Islet precursor cell (in vitro differentiated cells): ENCODE measurements at regions not wholly inside any gene's neighbourhood (a gene's known extent, or its start where the extent isn't known, plus 50 kb on each side); places are given as distances from the start of the nearest gene placed in this dataset.

Experiments
- DNase-seq: peaks from one replicate; pipeline ENCODE4 v3.0.0-alpha.2; 2018

DNA sequence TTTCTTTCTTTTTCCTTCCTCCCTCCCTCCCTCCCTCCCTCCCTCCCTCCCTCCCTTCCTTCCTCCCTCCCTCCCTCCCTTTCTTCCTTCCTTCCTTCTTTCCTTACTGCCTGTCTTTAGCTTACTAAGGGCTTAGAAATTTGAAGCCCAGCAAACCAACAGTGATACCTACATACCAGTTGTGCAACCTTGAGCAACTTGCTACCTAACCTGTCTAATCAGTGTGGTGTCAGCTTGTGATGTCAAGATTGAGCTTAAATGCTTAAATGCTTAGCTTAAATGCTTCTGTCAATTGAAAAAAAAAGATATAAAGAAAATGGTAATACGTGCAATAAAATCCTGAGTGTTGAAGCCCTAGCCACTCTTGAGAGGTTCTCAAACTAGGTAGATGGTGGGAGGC, 728.6 kb downstream of the TRIML1 start:
- DNase-seq = no peak

DNA sequence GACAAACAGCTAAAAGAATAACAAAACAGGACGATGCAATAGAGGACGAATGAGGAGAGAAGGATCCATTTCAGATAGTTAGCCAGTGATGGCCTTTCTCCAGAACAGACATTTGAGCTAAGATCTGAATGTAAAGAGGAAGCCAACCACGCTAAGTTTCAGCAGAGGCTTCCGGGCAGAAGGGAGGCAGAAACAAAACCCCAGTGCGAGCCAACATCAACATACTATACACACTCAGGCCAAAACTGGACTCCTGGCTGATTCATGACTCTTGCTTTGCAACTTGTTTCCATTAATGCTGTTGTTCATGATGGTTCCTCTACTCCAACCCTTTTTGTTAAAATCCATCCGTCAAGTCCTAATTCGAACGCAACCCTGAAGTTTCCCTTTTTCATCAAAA, 730.3 kb downstream of the TRIML1 start:
- DNase-seq = no peak

DNA sequence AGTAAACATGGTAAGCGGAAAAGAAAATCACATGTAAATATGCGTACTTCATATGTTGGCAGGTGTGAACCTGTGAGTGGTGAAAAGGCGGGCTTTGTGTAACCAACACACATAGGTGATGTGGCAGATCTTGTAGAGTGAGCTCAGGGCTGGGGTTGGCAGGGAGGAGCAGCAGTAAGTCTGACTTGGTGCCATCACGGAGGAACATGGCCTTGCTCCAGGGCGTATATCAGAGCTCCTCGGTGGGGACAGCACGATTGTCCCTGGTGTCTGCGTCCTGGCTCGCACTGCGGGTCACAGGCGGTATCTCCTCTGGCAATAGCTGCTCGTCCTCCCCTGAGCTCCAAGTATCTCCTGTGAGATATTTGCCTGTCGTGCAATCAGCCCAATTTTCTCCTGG, 733.6 kb downstream of the TRIML1 start:
- DNase-seq = no peak

DNA sequence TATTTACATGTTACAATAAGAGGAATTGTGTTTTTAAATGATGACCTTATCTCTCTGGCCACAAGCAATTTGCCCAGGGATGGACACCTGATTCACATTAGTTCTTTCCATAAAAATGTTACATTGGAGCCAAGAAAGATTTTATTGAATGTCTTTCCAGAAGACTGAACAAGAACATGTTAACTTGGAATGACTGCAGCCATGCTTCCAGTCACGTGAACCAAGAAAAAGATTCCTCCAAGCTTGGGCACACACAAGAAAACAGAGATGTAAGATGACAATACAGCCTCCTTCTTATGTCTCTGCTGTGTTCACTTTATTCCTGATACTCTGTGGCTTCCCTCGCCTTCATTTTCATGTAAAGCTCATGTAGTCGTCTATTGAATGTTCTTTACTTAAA, 737.6 kb downstream of the TRIML1 start:
- DNase-seq = no peak

DNA sequence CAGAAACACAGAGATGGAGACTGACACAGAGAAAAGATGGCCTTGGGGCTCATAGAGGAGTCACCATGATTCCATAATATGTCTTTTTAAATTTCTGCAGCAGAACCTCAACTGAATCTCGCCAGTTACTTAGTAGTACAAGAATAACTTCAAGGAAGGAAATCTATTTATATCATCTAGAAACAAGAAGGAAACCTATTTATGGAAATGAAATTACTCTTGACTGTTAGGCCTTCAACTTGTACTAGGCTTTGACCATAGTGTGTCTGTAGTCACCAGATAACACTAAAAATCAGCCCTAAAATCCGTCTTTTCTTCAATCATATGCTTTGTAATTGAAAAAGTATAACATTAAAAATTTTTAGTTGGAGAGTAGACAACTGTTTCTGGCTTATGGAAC, 740.4 kb downstream of the TRIML1 start:
- DNase-seq = no peak

DNA sequence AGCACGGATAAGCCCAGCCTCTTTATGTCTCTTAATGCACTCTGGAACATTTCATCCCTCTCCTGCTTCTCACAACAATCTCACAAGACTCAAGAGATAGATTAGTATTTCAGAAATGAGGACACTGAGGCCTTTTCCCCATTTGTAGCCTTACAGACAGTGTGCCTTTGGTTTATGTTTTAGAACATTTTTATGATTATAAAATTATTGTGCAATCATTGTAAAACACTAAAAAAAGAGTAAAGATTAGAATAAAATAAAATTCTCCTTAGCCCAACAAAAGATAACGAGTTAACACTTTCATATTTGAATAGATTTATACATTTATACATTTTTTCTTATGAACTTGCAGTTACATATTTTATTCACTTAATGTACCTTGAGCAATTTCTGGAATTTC, 748.7 kb downstream of the TRIML1 start:
- DNase-seq = no peak

DNA sequence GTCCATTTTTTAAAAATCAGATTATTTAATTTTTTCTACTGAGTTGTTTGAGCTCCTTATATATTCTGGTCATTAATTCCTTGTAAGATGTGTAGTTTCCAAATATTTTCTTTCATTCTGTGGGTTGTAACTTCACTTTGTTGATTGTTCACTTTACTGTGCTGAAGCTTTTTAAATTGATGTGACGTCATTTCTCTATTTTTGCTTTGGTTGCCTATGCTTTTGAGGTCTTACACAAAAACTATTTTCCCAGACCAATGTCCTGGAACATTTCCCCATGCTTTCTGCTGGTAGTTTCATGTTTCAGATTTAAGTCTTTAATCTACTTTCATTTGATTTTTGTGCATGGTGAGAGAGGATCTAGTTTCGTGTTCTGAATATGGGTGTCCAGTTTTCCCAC, 753.6 kb downstream of the TRIML1 start:
- no peak for DNase-seq

DNA sequence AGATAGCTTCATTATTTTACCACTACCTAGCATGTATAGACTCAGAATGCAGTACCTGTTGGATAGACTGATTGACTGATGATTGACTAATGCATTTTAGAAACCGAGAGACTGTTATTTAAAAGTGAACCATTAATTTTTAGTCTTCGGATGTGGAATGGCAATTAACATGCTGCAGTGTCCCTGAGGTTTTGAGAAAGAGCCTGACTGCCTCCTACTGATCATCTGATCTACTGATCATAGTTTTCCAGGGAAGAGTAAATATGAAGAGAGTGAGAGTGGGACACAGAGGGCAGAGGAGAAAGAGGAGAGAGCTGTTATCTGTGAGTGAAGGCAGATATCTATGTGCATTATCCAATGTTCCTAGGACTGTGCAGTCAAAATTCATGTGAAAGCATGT, 764.7 kb downstream of the TRIML1 start:
- DNase-seq = no peak

DNA sequence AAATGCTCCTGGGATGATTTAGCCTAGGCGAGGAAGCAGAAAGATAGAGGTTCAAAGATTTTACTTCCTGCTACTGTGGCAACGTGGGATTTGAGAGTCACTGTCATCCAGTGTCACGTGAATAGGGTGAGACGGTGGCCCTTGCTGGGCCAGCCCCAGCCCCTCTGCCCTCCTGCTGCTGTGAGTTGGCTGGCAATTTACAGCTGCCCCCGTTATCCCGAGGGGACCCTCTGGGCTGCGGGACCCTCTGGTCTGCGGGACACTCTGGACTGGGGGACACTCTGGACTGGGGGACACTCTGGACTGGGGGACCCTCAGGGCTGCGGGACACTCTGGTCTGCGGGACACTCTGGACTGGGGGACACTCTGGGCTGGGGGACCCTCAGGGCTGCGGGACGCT, 765.4 kb downstream of the TRIML1 start:
- no peak for DNase-seq

DNA sequence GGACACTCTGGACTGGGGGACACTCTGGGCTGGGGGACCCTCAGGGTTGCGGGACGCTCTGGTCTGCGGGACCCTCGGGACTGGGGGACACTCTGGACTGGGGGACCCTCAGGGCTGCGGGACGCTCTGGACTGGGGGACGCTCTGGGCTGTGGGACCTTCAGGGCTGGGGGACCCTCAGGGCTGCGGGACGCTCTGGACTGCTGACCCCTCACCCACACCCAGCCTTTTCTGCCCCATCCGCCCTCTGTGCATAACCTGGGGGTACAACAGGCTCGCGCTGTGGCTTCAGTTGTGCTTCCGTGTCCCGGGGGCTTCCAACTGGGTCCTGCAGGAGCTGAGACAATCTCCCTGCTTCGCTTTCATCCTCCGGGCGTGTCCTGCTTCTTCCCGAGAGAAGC, 766.0 kb downstream of the TRIML1 start:
- no peak for DNase-seq

DNA sequence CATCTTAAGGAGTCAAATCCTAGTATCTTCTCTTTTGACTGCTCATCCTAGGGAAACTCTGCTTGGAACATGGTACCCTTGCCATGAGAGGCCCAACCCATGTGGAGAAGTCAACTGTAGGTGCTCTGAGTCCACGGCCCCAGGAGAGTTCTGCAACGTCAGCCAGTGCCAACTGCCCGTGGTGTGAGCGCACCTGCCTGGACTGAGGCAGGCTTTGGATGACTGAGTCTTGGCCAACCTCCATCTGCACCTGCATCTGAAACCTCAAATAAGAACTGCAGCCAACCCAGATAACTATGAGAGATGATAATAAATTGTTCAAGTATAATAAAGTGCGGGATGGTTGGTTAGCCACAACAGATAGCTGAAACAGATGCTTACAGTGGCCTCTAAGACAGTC, 772.0 kb downstream of the TRIML1 start:
- no peak for DNase-seq

DNA sequence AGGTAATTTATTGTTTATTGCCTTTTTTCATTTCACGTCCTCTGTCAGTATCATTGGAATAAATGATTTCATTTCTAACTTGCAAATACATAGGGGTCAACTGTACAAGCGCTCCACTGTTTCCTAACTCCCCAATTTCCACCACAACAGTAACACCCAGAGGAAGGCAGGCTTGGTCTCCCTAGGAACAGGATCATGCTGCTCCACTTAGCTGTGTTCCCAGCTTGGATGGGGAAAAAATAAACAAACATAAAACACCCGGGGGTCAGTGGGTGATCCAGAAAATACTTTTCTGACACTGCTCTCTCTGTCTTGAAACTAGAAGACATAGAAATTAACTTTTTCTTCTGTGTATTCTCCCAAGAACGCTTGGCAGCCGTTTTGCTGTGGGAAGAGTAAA, 772.5 kb downstream of the TRIML1 start:
- no peak for DNase-seq

DNA sequence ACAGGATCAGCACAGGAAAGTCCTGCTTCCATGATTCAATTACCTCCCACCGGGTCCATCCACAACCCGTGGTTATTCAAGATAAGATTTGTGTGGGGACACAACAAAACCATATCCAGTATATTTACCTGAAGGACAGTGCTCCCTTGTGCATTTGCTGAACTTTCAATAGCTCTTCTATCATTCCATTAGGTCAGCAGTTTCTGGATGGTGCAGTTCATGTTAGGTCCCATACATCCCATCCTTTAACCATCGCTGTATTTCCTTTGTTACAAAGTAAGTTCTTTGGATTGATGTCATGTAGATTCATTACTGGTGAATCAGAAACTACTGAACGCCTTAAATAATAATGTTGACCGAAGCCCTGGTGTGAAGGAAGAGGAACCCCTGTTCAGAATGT, 775.9 kb downstream of the TRIML1 start:
- no peak for DNase-seq

DNA sequence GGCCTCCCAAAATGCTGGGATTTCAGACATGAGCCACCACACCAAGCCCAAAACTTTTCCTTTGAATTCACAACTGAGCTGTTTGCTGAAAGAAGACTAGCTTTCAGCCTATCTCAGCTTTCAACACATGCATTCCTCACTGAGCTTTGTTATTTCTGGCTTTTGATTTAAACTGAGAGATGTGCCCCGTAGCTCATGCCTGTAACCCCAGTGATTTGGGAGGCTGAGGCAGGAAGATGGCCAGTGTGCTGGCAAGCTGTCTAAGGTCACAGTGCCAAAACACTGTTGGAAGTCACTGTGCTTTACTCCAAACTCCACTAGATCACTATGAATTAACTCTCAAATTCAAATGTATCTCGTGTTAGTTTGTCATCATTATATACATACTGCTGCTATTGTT, 779.5 kb downstream of the TRIML1 start:
- DNase-seq = no peak

DNA sequence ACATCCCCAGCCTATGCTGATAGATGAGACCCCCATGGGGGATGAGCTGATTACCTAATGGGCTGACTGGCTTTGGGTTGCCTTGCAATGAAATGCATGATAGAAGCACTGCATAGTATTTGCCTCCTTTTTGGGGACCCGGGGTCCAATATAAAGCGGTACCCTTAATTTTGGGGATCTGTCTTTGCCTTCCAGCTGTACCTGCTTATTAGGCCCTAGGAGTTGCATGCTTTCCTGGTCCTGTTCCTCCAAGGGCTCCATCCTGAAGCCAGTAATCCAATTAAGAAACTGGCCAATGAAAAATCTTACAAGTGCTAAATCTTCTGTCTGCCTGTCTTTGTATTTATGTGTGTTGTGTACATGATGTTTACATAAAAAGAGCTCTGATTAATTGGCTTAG, 791.6 kb downstream of the TRIML1 start:
- no peak for DNase-seq

DNA sequence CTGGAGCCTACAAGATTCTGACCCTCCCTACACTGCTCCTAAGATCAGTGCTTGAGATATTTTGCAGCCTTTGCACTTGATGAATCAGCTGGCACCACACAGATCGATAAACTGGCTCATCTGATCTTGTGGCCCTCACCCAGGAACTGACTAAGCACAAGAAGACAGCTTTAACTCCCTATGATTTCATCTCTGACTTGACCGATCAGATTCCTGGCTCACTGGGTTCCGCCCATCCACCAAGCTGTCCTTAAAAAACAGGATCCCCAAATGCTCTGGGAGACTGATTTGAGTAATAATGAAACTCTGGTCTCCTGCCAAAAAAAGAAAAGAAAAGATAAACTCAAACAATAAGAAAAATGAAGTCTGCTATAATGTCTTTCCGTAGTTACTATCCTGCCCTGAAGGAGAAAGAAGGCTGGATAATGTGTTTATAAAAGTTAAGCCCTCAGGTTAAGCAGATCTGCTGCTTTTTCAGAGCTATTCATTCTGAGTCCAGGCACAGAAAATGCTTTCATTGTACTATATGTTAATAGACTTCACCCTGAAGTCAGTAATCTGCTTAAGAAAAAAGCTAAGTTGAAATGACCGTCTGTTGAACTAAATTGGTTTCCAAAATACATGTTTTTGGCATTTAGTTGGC, 795.2 kb downstream of the TRIML1 start:
- no peak for DNase-seq

DNA sequence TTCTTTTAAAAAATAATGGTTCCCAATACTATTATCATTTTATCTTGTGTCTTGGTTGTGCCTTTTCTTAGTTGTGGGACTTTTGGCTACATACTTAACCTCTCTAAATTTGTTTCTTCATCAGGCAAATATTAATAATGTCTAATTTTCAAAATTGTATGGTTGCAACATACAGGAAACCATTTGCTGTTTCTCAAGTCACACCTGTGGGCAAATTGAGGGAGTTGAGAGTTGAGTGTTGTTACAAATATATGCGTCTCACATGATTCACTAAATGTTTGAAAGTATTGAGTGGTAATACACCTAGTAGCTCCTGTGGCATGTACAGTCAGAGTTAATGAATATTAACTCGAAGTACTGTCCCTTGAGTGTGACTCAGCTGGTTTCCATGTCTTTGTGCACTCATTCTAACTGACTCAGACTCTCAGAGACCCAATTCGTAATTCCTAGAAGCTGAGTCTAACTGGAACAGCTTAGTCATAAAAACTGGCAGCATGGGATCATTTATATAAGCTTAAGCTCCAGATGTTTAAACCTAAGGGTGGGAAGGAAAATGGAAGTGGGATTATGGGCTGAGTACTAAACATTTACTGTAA, 802.4 kb downstream of the TRIML1 start:
- no peak for DNase-seq

DNA sequence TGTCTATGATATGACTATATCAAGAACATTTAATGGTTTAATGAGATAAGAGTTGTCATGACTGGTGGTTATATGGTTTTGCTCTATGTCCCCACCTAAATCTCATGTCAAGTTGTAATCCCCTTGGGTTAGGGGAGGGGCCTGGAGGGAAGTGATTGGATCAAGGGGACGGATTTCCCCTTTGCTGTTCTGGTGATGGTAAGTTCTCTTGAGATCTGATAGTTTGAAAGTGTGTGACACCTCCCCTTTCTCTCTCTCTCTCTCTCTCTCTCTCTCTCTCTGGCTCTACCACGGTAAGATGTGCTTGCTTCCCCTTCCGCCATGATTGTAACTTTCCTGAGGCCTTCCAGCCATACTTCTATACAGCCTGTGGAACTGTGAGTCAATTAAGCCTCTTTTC, 803.4 kb downstream of the TRIML1 start:
- no peak for DNase-seq

DNA sequence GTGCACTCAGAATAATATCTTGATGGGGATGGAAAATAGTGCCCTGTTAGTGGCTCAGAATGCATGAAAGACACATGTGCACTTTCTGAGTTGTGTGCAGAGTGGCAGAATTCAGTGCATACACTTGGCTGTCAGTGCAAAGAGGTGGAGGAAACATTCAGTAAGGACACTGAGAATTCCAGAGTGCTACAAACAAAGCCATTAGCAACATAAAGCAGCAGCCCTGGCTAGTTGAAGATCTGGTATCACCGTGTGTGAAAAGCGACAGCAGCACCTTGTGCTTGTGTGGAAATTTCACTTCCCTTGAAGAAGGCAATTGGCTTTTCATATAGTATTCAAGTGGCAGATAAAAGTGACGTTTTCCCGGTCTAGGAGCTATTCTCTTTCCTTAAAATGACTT, 810.4 kb downstream of the TRIML1 start:
- DNase-seq = no peak

DNA sequence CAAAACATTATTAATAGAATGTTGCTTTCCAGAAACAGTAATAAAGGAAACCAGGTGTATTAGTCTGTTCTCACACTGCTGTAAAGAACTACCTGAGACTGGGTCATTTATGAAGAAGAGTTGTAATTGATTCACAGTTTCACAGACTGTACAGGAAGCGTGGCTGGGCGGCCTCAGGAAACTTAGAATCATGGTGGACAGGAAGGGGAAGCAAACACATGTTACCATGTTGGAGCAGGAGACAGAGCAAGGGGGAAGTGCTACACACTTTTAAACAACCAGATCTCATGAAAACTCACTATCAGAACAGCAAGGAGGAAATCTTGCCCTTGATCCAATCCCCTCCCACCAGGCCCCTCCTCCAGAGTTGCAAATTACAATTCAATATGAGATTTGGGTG, 815.8 kb downstream of the TRIML1 start:
- DNase-seq = no peak

DNA sequence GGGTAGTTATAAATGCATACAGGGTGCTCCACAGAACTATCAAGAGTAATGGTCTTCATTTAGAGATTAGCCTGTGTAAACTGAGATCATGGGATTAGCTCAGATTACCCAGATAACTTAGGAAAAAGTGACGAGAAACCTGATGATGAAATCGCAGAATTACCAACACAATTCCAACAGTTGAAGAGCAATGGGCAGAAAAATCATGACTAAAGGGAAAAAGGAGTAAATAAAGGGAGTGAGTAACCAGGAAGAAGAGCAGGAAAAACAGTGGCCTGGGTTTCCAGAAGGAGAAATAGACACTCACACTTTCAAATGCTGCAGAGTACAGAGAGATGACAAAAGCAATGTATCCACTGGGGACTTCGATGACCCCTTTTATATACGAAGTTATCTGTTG, 817.3 kb downstream of the TRIML1 start:
- no peak for DNase-seq

DNA sequence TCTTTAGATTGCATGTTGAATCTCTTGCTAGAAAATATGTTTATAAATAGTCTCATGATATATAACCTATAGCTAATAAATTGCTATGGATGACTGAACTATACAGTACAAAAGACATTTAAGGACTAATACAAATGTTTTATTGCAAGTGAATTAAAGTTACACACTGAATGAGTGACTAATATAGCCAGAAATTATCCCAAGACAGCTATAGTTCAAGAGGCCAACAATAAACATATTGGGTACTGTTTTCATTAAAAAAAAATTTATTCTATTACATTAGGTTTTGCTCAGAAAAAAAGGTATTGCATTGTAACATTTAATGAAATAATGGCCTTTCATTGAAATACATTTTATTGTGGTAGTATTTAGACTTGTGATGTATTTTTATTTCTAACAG, 819.1 kb downstream of the TRIML1 start:
- DNase-seq = no peak

DNA sequence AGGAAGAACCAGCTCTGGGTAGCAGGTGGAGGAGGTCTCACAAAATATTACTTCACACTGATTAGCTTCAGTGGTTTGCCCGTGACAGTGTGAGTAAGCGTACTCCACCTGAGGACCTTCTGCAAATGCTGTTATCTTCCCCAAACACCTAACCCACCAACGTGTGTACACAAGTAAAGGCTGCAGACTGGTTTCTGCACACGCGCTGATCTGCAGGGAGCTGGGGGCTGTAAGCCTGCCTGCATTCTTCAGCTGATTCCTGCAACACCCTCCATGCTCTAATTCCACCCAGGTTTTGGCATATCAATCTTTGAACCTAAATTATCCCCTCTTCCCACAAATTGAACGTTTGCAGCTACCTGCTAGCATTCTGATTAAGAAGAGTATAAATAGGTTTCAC, 820.2 kb downstream of the TRIML1 start:
- DNase-seq = no peak

DNA sequence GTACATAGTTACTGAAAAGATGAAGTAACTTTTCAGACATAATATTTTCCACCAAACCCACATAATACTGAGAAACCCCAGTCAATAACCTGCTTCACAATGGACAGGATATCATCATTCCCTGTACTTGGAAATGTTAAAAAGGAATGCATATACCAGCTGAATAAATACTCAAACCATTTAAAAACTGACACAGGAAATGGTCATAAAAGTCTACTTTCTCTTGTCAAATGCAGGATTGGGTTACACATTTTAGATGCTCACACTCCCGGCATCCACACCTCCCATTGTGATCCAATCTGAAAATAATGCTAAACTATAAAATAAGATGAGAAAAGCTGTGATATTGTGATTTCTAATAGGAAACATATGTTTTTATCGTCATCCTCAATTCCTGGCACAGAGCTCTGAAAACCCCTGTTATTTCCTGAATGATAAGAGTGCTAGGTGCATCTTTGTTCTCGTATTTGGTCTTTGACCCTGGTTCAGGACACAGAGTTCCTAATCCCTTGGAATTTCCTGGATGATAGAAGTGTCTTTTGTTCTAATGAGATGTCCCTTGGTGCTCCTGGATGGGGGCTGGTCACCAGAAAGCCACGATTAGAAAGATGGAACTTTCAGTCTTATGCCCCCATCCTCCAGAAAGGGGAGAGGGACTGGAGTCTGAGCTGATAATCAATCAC, 821.3 kb downstream of the TRIML1 start:
- no peak for DNase-seq

DNA sequence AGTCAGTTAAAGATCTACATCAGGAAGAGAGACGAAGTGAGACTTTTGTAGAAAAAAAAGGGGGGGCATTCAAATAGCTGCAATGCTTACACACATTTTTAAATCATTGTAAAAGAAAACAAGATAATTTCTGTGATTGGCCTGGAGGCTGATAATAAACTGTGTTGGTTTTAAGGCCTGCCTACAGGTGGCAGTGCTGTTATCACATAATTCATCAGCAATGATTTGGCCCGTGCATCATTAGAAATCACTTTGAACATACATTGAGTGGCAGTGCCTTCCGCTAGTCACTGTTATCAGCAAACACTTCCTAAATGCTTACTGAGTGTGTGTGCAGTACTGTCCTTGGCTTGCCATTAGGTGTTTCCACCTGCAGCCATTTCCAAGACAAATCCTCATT, 831.9 kb downstream of the TRIML1 start:
- DNase-seq = no peak
